ENCODE measurements at regions not wholly inside any gene's neighbourhood (a gene's known extent, or its start where the extent isn't known, plus 50 kb on each side); places are given as distances from the start of the nearest gene placed in this dataset.
A peak's percentile ranks its signal among the peaks of the same experiment; 100 is the strongest.

- no peak overlapping the region for H2AFZ ChIP-seq (ENCODE audit: low read length)
Observed at GRCh38 chr18:78321402-78321801, 658.2 kb upstream of the SALL3 start.

GRCh38 chr18:78323453-78324197, 656.0 kb upstream of the SALL3 start:
- Histone ChIP-seq H3K4ac (ENCODE audit: low read length) (no peak overlapping the region), H3K79me1 (ENCODE audit: low read depth, low read length) (no peaks in the 10 kb centered on the region), H3K27me3 (ENCODE audit: control insufficient read depth in 3 of 3, insufficient read depth in 3 of 3, low read depth in 1 of 3, low read length in 3 of 3) (no peaks in the 10 kb centered on the region), H3K4me2 (ENCODE audit: insufficient read depth, low read length, poor library complexity, severe bottlenecking) (no peak overlapping the region), H2BK15ac (ENCODE audit: low read length) (no peak overlapping the region), H4K8ac (ENCODE audit: low read depth, low read length) (no peak overlapping the region), H3K36me3 (replicated peaks in 1 of 2; ENCODE audit: control insufficient read depth in 2 of 2, insufficient read depth in 2 of 2, low read length in 2 of 2) (no peaks in the 10 kb centered on the region), H4K91ac (ENCODE audit: low read depth, low read length, poor library complexity) (no peak overlapping the region), H3K9me3 (replicated peaks in 1 of 2; ENCODE audit: control insufficient read depth in 2 of 2, insufficient read depth in 1 of 2, low read depth in 1 of 2, low read length in 2 of 2) (no peaks in the 10 kb centered on the region), H2AK5ac (ENCODE audit: low read depth, low read length) (no peak overlapping the region), H2BK120ac (ENCODE audit: low read depth, low read length) (no peak overlapping the region), H3K9ac (ENCODE audit: low read depth, low read length, poor library complexity) (no peak overlapping the region), H2BK5ac (ENCODE audit: low read length) (no peak overlapping the region), H3K27ac (replicated peaks; ENCODE audit: low read length) (no peak overlapping the region), H3K4me3 (ENCODE audit: low read length in 2 of 2) (no peak overlapping the region), H2AFZ (ENCODE audit: low read length) (no peak overlapping the region), H3K23ac (ENCODE audit: low read depth, low read length, poor library complexity) (no peak overlapping the region), H2BK12ac (ENCODE audit: low read length) (no peak overlapping the region), H3K4me1 (ENCODE audit: control insufficient read depth in 2 of 2, insufficient read depth in 1 of 2, low read depth in 1 of 2, low read length in 2 of 2) (no peaks in the 10 kb centered on the region), H3K18ac (ENCODE audit: low read length) (no peak overlapping the region), H3K14ac (ENCODE audit: low read length) (peak overlapping the region; percentile 82)
- WGBS, 2 donors (ENCODE audit: extremely low coverage in 2 of 2, insufficient read length in 2 of 2, insufficient replicate concordance in 1 of 2): no CpG with 5 or more reads among the region's 14 CpGs
- no peak for DNase-seq (ENCODE audit: low spot score)

More at GRCh38 chr18:78321402-78321801, 658.2 kb upstream of the SALL3 start:
- Histone ChIP-seq H3K4me2 (ENCODE audit: insufficient read depth, low read length, poor library complexity, severe bottlenecking) (no peak overlapping the region), H3K9ac (ENCODE audit: low read depth, low read length, poor library complexity) (no peak overlapping the region), H2BK15ac (ENCODE audit: low read length) (no peak overlapping the region), H3K18ac (ENCODE audit: low read length) (no peak overlapping the region), H3K79me1 (ENCODE audit: low read depth, low read length) (no peaks in the 10 kb centered on the region), H4K91ac (ENCODE audit: low read depth, low read length, poor library complexity) (no peak overlapping the region), H3K4me3 (ENCODE audit: low read length in 2 of 2) (no peak overlapping the region), H3K4ac (ENCODE audit: low read length) (no peak overlapping the region), H3K27ac (replicated peaks; ENCODE audit: low read length) (no peak overlapping the region), H2BK120ac (ENCODE audit: low read depth, low read length) (no peak overlapping the region), H3K4me1 (ENCODE audit: control insufficient read depth in 2 of 2, insufficient read depth in 1 of 2, low read depth in 1 of 2, low read length in 2 of 2) (no peaks in the 10 kb centered on the region), H4K8ac (ENCODE audit: low read depth, low read length) (no peak overlapping the region), H3K23ac (ENCODE audit: low read depth, low read length, poor library complexity) (no peak overlapping the region), H3K36me3 (replicated peaks in 1 of 2; ENCODE audit: control insufficient read depth in 2 of 2, insufficient read depth in 2 of 2, low read length in 2 of 2) (no peaks in the 10 kb centered on the region), H3K27me3 (ENCODE audit: control insufficient read depth in 3 of 3, insufficient read depth in 3 of 3, low read depth in 1 of 3, low read length in 3 of 3) (no peaks in the 10 kb centered on the region), H3K14ac (ENCODE audit: low read length) (peak overlapping the region; percentile 98), H2BK5ac (ENCODE audit: low read length) (no peak overlapping the region), H2AK5ac (ENCODE audit: low read depth, low read length) (no peak overlapping the region), H3K9me3 (replicated peaks in 1 of 2; ENCODE audit: control insufficient read depth in 2 of 2, insufficient read depth in 1 of 2, low read depth in 1 of 2, low read length in 2 of 2) (no peaks in the 10 kb centered on the region), H2BK12ac (ENCODE audit: low read length) (no peak overlapping the region)
- no peak for DNase-seq (ENCODE audit: low spot score)
- WGBS, 2 donors (ENCODE audit: extremely low coverage in 2 of 2, insufficient read length in 2 of 2, insufficient replicate concordance in 1 of 2): no CpG with 5 or more reads among the region's 6 CpGs

- Histone ChIP-seq H2BK120ac (ENCODE audit: low read depth, low read length) (no peak overlapping the region), H3K4me1 (ENCODE audit: control insufficient read depth in 2 of 2, insufficient read depth in 1 of 2, low read depth in 1 of 2, low read length in 2 of 2) (no peaks in the 10 kb centered on the region), H3K79me1 (ENCODE audit: low read depth, low read length) (no peaks in the 10 kb centered on the region), H4K8ac (ENCODE audit: low read depth, low read length) (no peak overlapping the region), H3K18ac (ENCODE audit: low read length) (no peak overlapping the region), H2BK5ac (ENCODE audit: low read length) (no peak overlapping the region), H3K27me3 (ENCODE audit: control insufficient read depth in 3 of 3, insufficient read depth in 3 of 3, low read depth in 1 of 3, low read length in 3 of 3) (no peaks in the 10 kb centered on the region), H2BK15ac (ENCODE audit: low read length) (no peak overlapping the region), H3K23ac (ENCODE audit: low read depth, low read length, poor library complexity) (no peak overlapping the region), H3K4ac (ENCODE audit: low read length) (no peak overlapping the region), H3K4me3 (ENCODE audit: low read length in 2 of 2) (no peak overlapping the region), H3K4me2 (ENCODE audit: insufficient read depth, low read length, poor library complexity, severe bottlenecking) (no peak overlapping the region), H3K9me3 (replicated peaks in 1 of 2; ENCODE audit: control insufficient read depth in 2 of 2, insufficient read depth in 1 of 2, low read depth in 1 of 2, low read length in 2 of 2) (no peaks in the 10 kb centered on the region), H3K9ac (ENCODE audit: low read depth, low read length, poor library complexity) (no peak overlapping the region), H3K14ac (ENCODE audit: low read length) (no peak overlapping the region), H3K36me3 (replicated peaks in 1 of 2; ENCODE audit: control insufficient read depth in 2 of 2, insufficient read depth in 2 of 2, low read length in 2 of 2) (no peaks in the 10 kb centered on the region), H2BK12ac (ENCODE audit: low read length) (no peak overlapping the region), H2AK5ac (ENCODE audit: low read depth, low read length) (no peak overlapping the region), H2AFZ (ENCODE audit: low read length) (no peak overlapping the region), H3K27ac (replicated peaks; ENCODE audit: low read length) (no peak overlapping the region), H4K91ac (ENCODE audit: low read depth, low read length, poor library complexity) (no peak overlapping the region)
- no peak for DNase-seq (ENCODE audit: low spot score)
- no CpG with 5 or more reads among the region's 8 CpGs for WGBS, 2 donors (ENCODE audit: extremely low coverage in 2 of 2, insufficient read length in 2 of 2, insufficient replicate concordance in 1 of 2)
Observed at GRCh38 chr18:78327643-78328042, 652.0 kb upstream of the SALL3 start.

- H2AFZ ChIP-seq (ENCODE audit: low read length): no peak overlapping the region
- no peak overlapping the region for H2BK15ac ChIP-seq (ENCODE audit: low read length)
- no peak overlapping the region for H2BK5ac ChIP-seq (ENCODE audit: low read length)
- no peak overlapping the region for H3K4ac ChIP-seq (ENCODE audit: low read length)
- H3K4me3 ChIP-seq (ENCODE audit: low read length in 2 of 2): no peak overlapping the region
- no peak overlapping the region for H3K14ac ChIP-seq (ENCODE audit: low read length)
- no peak for DNase-seq (ENCODE audit: low spot score)
- no peaks in the 10 kb centered on the region for H3K36me3 ChIP-seq (replicated peaks in 1 of 2; ENCODE audit: control insufficient read depth in 2 of 2, insufficient read depth in 2 of 2, low read length in 2 of 2)
- WGBS, 2 donors (ENCODE audit: extremely low coverage in 2 of 2, insufficient read length in 2 of 2, insufficient replicate concordance in 1 of 2): no CpG with 5 or more reads among the region's 10 CpGs
- no peak overlapping the region for H3K18ac ChIP-seq (ENCODE audit: low read length)
- no peak overlapping the region for H3K27ac ChIP-seq (replicated peaks; ENCODE audit: low read length)
- H3K4me2 ChIP-seq (ENCODE audit: insufficient read depth, low read length, poor library complexity, severe bottlenecking): no peak overlapping the region
- H2BK120ac ChIP-seq (ENCODE audit: low read depth, low read length): no peak overlapping the region
- H3K23ac ChIP-seq (ENCODE audit: low read depth, low read length, poor library complexity): no peak overlapping the region
- no peaks in the 10 kb centered on the region for H3K4me1 ChIP-seq (ENCODE audit: control insufficient read depth in 2 of 2, insufficient read depth in 1 of 2, low read depth in 1 of 2, low read length in 2 of 2)
- H3K9ac ChIP-seq (ENCODE audit: low read depth, low read length, poor library complexity): no peak overlapping the region
- H2BK12ac ChIP-seq (ENCODE audit: low read length): no peak overlapping the region
- H3K9me3 ChIP-seq (replicated peaks in 1 of 2; ENCODE audit: control insufficient read depth in 2 of 2, insufficient read depth in 1 of 2, low read depth in 1 of 2, low read length in 2 of 2): no peaks in the 10 kb centered on the region
- H2AK5ac ChIP-seq (ENCODE audit: low read depth, low read length): no peak overlapping the region
- no peaks in the 10 kb centered on the region for H3K27me3 ChIP-seq (ENCODE audit: control insufficient read depth in 3 of 3, insufficient read depth in 3 of 3, low read depth in 1 of 3, low read length in 3 of 3)
- no peak overlapping the region for H4K8ac ChIP-seq (ENCODE audit: low read depth, low read length)
- no peak overlapping the region for H4K91ac ChIP-seq (ENCODE audit: low read depth, low read length, poor library complexity)
- no peaks in the 10 kb centered on the region for H3K79me1 ChIP-seq (ENCODE audit: low read depth, low read length)
Observed at GRCh38 chr18:78330766-78331165, 648.9 kb upstream of the SALL3 start.

All from neuronal stem cell (in vitro differentiated cells).